ENCODE measurements at regions not wholly inside any gene's neighbourhood (a gene's known extent, or its start where the extent isn't known, plus 50 kb on each side); places are given as distances from the start of the nearest gene placed in this dataset.

GRCh38 chr3:182036382-182036781 is 324.7 kb downstream of the SOX2 start:
- no peak for DNase-seq (ENCODE audit: low spot score)
- in situ Hi-C loops (cut with MboI; ENCODE audit: low sequenced_read_pairs, unreplicated experiment) = no loop called here

GRCh38 chr3:182041668-182042291 is 330.1 kb downstream of the SOX2 start:
- no peak for DNase-seq (ENCODE audit: low spot score)
- in situ Hi-C loops (cut with MboI; ENCODE audit: low sequenced_read_pairs, unreplicated experiment) = no loop called here
- no peak for TF ChIP-seq CTCF (IDR thresholded peaks at IDR 0.05; ENCODE audit: borderline replicate concordance, control extremely low read depth, extremely low read depth, insufficient read depth, missing control alignments)

More at GRCh38 chr3:182036382-182036781, 324.7 kb downstream of the SOX2 start:
- no peak for TF ChIP-seq CTCF (IDR thresholded peaks at IDR 0.05; ENCODE audit: borderline replicate concordance, control extremely low read depth, extremely low read depth, insufficient read depth, missing control alignments)

GRCh38 chr3:182045736-182046135 is 334.0 kb downstream of the SOX2 start:
- in situ Hi-C loops (cut with MboI; ENCODE audit: low sequenced_read_pairs, unreplicated experiment) = no loop called here
- DNase-seq (ENCODE audit: low spot score) = no peak

GRCh38 chr3:182046166-182046764 is 334.5 kb downstream of the SOX2 start:
- no peak for TF ChIP-seq CTCF (IDR thresholded peaks at IDR 0.05; ENCODE audit: borderline replicate concordance, control extremely low read depth, extremely low read depth, insufficient read depth, missing control alignments)
- in situ Hi-C loops (cut with MboI; ENCODE audit: low sequenced_read_pairs, unreplicated experiment) = no loop called here

More at GRCh38 chr3:182045736-182046135, 334.0 kb downstream of the SOX2 start:
- TF ChIP-seq CTCF (IDR thresholded peaks at IDR 0.05; ENCODE audit: borderline replicate concordance, control extremely low read depth, extremely low read depth, insufficient read depth, missing control alignments) = no peak

GRCh38 chr3:182050932-182051331 is 339.2 kb downstream of the SOX2 start:
- no peak for DNase-seq (ENCODE audit: low spot score)
- no peak for TF ChIP-seq CTCF (IDR thresholded peaks at IDR 0.05; ENCODE audit: borderline replicate concordance, control extremely low read depth, extremely low read depth, insufficient read depth, missing control alignments)
- in situ Hi-C loops (cut with MboI; ENCODE audit: low sequenced_read_pairs, unreplicated experiment) = no loop called here

More at GRCh38 chr3:182046166-182046764, 334.5 kb downstream of the SOX2 start:
- DNase-seq (ENCODE audit: low spot score) = no peak

- TF ChIP-seq CTCF (IDR thresholded peaks at IDR 0.05; ENCODE audit: borderline replicate concordance, control extremely low read depth, extremely low read depth, insufficient read depth, missing control alignments) = no peak
- in situ Hi-C loops (cut with MboI; ENCODE audit: low sequenced_read_pairs, unreplicated experiment) = no loop called here
- DNase-seq (ENCODE audit: low spot score) = no peak
Observed at GRCh38 chr3:182052332-182052731, 340.6 kb downstream of the SOX2 start.
